22Rv1 (cell line): ENCODE measurements at regions not wholly inside any gene's neighbourhood (a gene's known extent, or its start where the extent isn't known, plus 50 kb on each side); places are given as distances from the start of the nearest gene placed in this dataset.

Experiments
- H3K27ac ChIP-seq: fragments of 450-650 bp; 2 replicates; pipeline ENCODE4 v1.5.1; 2017
- CTCF ChIP-seq: fragments of 450-650 bp; IDR thresholded peaks from 2 replicates; pipeline ENCODE4 v1.5.1; 2017; ENCODE audit warnings: mild to moderate bottlenecking
- ZFX ChIP-seq: fragments of 450-650 bp; IDR thresholded peaks from 2 replicates; pipeline ENCODE4 v1.6.1; 2017; ENCODE audit warnings: antibody characterized with exemption, borderline replicate concordance

GRCh38 chr21:30935889-30936168 is 54.4 kb upstream of the KRTAP11-1 start:
- H3K27ac ChIP-seq: no peak overlapping the region
- no peak for TF ChIP-seq CTCF
- no peak for TF ChIP-seq ZFX

GRCh38 chr21:30935121-30935888 is 53.9 kb upstream of the KRTAP11-1 start:
- H3K27ac ChIP-seq: no peak overlapping the region
- TF ChIP-seq ZFX (no peak), CTCF (no peak)

- TF ChIP-seq ZFX (no peak), CTCF (no peak)
- no peak overlapping the region for H3K27ac ChIP-seq
These were observed 51.3 kb upstream of the KRTAP11-1 start for GRCh38 chr21:30932686-30933085.
